ENCODE measurements at regions not wholly inside any gene's neighbourhood (a gene's known extent, or its start where the extent isn't known, plus 50 kb on each side); places are given as distances from the start of the nearest gene placed in this dataset.

GRCh38 chr7:115273139-115273772 is 351.4 kb downstream of the MDFIC start:
- Mint-ChIP-seq H3K27ac (no peak overlapping the region), H3K4me3 (no peak overlapping the region), H3K9me3 (peaks cover 4% of the 10 kb centered on the region), H3K27me3 (peaks cover 8% of the 10 kb centered on the region), H3K4me1 (no peaks in the 10 kb centered on the region), H3K36me3 (no peaks in the 10 kb centered on the region)
- no peak for ATAC-seq

- Mint-ChIP-seq H3K4me3 (no peak overlapping the region), H3K27ac (no peak overlapping the region), H3K9me3 (peaks cover 4% of the 10 kb centered on the region), H3K27me3 (peaks cover 8% of the 10 kb centered on the region), H3K36me3 (no peaks in the 10 kb centered on the region), H3K4me1 (no peaks in the 10 kb centered on the region)
- ATAC-seq = no peak
Measured at GRCh38 chr7:115271332-115272235, 349.7 kb downstream of the MDFIC start.

GRCh38 chr7:115269486-115269885 is 347.6 kb downstream of the MDFIC start:
- Mint-ChIP-seq H3K27ac (no peak overlapping the region), H3K27me3 (peaks cover 5% of the 10 kb centered on the region), H3K36me3 (no peaks in the 10 kb centered on the region), H3K4me1 (no peaks in the 10 kb centered on the region), H3K4me3 (no peak overlapping the region), H3K9me3 (no peaks in the 10 kb centered on the region)
- ATAC-seq = no peak

GRCh38 chr7:115267503-115267902 is 345.6 kb downstream of the MDFIC start:
- no peak overlapping the region for H3K27ac Mint-ChIP-seq
- peak; percentile 45 for ATAC-seq
- no peak overlapping the region for H3K4me3 Mint-ChIP-seq
- H3K4me1 Mint-ChIP-seq = no peaks in the 10 kb centered on the region
- H3K9me3 Mint-ChIP-seq = no peaks in the 10 kb centered on the region
- no peaks in the 10 kb centered on the region for H3K36me3 Mint-ChIP-seq
- H3K27me3 Mint-ChIP-seq = peaks cover 9% of the 10 kb centered on the region

- Mint-ChIP-seq H3K4me1 (no peaks in the 10 kb centered on the region), H3K36me3 (no peaks in the 10 kb centered on the region), H3K27ac (no peak overlapping the region), H3K4me3 (no peak overlapping the region), H3K27me3 (peaks cover 9% of the 10 kb centered on the region), H3K9me3 (no peaks in the 10 kb centered on the region)
- no peak for ATAC-seq
Measured at GRCh38 chr7:115260381-115260780, 338.5 kb downstream of the MDFIC start.

- peak; percentile 50 for ATAC-seq
- H3K9me3 Mint-ChIP-seq = no peaks in the 10 kb centered on the region
- H3K27ac Mint-ChIP-seq = no peak overlapping the region
- H3K27me3 Mint-ChIP-seq = no peaks in the 10 kb centered on the region
- H3K36me3 Mint-ChIP-seq = no peaks in the 10 kb centered on the region
- H3K4me1 Mint-ChIP-seq = no peaks in the 10 kb centered on the region
- H3K4me3 Mint-ChIP-seq = no peak overlapping the region
Measured at GRCh38 chr7:115252461-115252860, 330.6 kb downstream of the MDFIC start.

GRCh38 chr7:115249080-115249479 is 327.2 kb downstream of the MDFIC start:
- no peaks in the 10 kb centered on the region for H3K36me3 Mint-ChIP-seq
- H3K4me3 Mint-ChIP-seq = no peak overlapping the region
- no peaks in the 10 kb centered on the region for H3K9me3 Mint-ChIP-seq
- no peaks in the 10 kb centered on the region for H3K27me3 Mint-ChIP-seq
- no peaks in the 10 kb centered on the region for H3K4me1 Mint-ChIP-seq
- no peak for ATAC-seq
- no peak overlapping the region for H3K27ac Mint-ChIP-seq

- no peak overlapping the region for H3K4me3 Mint-ChIP-seq
- no peaks in the 10 kb centered on the region for H3K4me1 Mint-ChIP-seq
- H3K27me3 Mint-ChIP-seq = no peaks in the 10 kb centered on the region
- no peak overlapping the region for H3K27ac Mint-ChIP-seq
- peaks cover 3% of the 10 kb centered on the region for H3K9me3 Mint-ChIP-seq
- no peaks in the 10 kb centered on the region for H3K36me3 Mint-ChIP-seq
- ATAC-seq = no peak
Measured at GRCh38 chr7:115241151-115241550, 319.3 kb downstream of the MDFIC start.

- peaks cover 6% of the 10 kb centered on the region for H3K9me3 Mint-ChIP-seq
- H3K27me3 Mint-ChIP-seq = no peaks in the 10 kb centered on the region
- H3K27ac Mint-ChIP-seq = no peak overlapping the region
- no peak overlapping the region for H3K4me3 Mint-ChIP-seq
- ATAC-seq = no peak
- no peaks in the 10 kb centered on the region for H3K4me1 Mint-ChIP-seq
- H3K36me3 Mint-ChIP-seq = no peaks in the 10 kb centered on the region
Measured at GRCh38 chr7:115240242-115240641, 318.3 kb downstream of the MDFIC start.

GRCh38 chr7:115235075-115235474 is 313.2 kb downstream of the MDFIC start:
- peaks cover 3% of the 10 kb centered on the region for H3K9me3 Mint-ChIP-seq
- no peaks in the 10 kb centered on the region for H3K36me3 Mint-ChIP-seq
- no peak overlapping the region for H3K27ac Mint-ChIP-seq
- H3K27me3 Mint-ChIP-seq = peaks cover 7% of the 10 kb centered on the region
- H3K4me3 Mint-ChIP-seq = no peak overlapping the region
- no peaks in the 10 kb centered on the region for H3K4me1 Mint-ChIP-seq
- no peak for ATAC-seq

GRCh38 chr7:115233809-115234208 is 311.9 kb downstream of the MDFIC start:
- no peak for ATAC-seq
- Mint-ChIP-seq H3K4me1 (no peaks in the 10 kb centered on the region), H3K27ac (no peak overlapping the region), H3K27me3 (peaks cover 7% of the 10 kb centered on the region), H3K36me3 (no peaks in the 10 kb centered on the region), H3K9me3 (peaks cover 3% of the 10 kb centered on the region), H3K4me3 (no peak overlapping the region)

- Mint-ChIP-seq H3K4me3 (no peak overlapping the region), H3K9me3 (peaks cover 3% of the 10 kb centered on the region), H3K4me1 (no peaks in the 10 kb centered on the region), H3K36me3 (no peaks in the 10 kb centered on the region), H3K27me3 (peaks cover 7% of the 10 kb centered on the region), H3K27ac (no peak overlapping the region)
- ATAC-seq = no peak
Measured at GRCh38 chr7:115232041-115232440, 310.1 kb downstream of the MDFIC start.

- Mint-ChIP-seq H3K36me3 (no peaks in the 10 kb centered on the region), H3K27me3 (peaks cover 7% of the 10 kb centered on the region), H3K4me3 (no peak overlapping the region), H3K9me3 (peaks cover 3% of the 10 kb centered on the region), H3K4me1 (no peaks in the 10 kb centered on the region), H3K27ac (no peak overlapping the region)
- no peak for ATAC-seq
Measured at GRCh38 chr7:115230882-115231571, 309.1 kb downstream of the MDFIC start.

GRCh38 chr7:115229401-115230105 is 307.7 kb downstream of the MDFIC start:
- no peak for ATAC-seq
- Mint-ChIP-seq H3K9me3 (no peaks in the 10 kb centered on the region), H3K4me3 (no peak overlapping the region), H3K27me3 (peaks cover 7% of the 10 kb centered on the region), H3K27ac (no peak overlapping the region), H3K36me3 (no peaks in the 10 kb centered on the region), H3K4me1 (no peaks in the 10 kb centered on the region)
